GM12864 (cell line): ENCODE measurements at regions not wholly inside any gene's neighbourhood (a gene's known extent, or its start where the extent isn't known, plus 50 kb on each side); places are given as distances from the start of the nearest gene placed in this dataset.

ENCODE experiments used
- DNase-seq: peaks from one replicate; pipeline ENCODE4 v3.0.0-alpha.2; 2011; ENCODE audit warnings: low read depth
- H3K4me3 ChIP-seq: 2 replicates; pipeline ENCODE4 v1.5.1; 2011; ENCODE audit warnings: mild to moderate bottlenecking, low read depth, low read length, control low read depth
- TF ChIP-seq, protein P1 (sequence below): IDR thresholded peaks from 2 replicates; pipeline ENCODE4 v1.5.1; 2011; ENCODE audit warnings: low read depth, mild to moderate bottlenecking, moderate library complexity, low read length, control low read depth, inconsistent platforms; ENCODE audit errors: missing control alignments

DNA sequence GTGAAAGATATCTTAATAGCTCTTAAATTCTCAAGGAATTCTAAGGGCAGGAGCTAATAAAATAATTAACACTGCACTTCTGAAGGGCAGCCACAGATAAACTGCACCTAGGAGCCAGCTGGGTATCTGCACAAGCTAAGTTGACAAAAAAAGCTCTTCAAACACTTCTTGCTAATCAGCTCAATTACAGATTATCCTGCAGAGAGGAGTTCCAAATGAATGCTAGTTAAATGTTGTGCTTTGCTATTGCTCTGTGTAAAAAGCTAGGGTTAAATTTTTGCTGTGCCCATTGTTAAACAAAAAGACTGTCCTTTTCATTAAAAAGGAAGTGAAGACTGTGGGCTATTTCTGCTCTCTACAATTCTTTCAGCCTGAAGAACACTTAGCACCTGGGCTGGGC, 158.5 kb upstream of the SHISA6 start:
- H3K4me3 ChIP-seq, result no peak overlapping the region
- TF ChIP-seq, protein P1, sequence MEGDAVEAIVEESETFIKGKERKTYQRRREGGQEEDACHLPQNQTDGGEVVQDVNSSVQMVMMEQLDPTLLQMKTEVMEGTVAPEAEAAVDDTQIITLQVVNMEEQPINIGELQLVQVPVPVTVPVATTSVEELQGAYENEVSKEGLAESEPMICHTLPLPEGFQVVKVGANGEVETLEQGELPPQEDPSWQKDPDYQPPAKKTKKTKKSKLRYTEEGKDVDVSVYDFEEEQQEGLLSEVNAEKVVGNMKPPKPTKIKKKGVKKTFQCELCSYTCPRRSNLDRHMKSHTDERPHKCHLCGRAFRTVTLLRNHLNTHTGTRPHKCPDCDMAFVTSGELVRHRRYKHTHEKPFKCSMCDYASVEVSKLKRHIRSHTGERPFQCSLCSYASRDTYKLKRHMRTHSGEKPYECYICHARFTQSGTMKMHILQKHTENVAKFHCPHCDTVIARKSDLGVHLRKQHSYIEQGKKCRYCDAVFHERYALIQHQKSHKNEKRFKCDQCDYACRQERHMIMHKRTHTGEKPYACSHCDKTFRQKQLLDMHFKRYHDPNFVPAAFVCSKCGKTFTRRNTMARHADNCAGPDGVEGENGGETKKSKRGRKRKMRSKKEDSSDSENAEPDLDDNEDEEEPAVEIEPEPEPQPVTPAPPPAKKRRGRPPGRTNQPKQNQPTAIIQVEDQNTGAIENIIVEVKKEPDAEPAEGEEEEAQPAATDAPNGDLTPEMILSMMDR, result no peak
- DNase-seq, result no peak

- no peak overlapping the region for H3K4me3 ChIP-seq
- no peak for DNase-seq
- TF ChIP-seq, protein P1, result no peak
Measured at GRCh38 chr17:11081342-11081741, 159.7 kb upstream of the SHISA6 start.

GRCh38 chr17:11077673-11078072, 163.3 kb upstream of the SHISA6 start:
- no peak overlapping the region for H3K4me3 ChIP-seq
- TF ChIP-seq, protein P1, result no peak
- no peak for DNase-seq

DNA sequence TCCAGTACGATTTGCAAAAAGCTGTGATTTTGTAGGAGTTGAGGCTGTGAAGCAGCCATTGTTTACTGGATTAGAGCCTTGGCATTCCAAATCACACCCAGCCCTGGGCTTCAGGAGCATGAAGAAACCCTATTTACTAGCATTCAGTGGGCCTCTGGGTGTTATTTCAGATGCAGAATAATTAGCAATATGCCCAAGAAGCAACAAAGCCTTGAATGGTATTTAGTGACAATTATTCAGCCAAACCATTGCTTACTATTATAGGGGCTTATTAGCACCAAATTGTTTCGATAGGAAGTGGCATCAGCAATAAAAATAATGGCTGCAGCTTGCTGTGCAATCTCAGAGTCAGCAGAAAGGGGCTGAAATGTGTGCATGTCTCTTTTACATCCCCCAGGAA, 166.6 kb upstream of the SHISA6 start:
- DNase-seq, result no peak
- TF ChIP-seq, protein P1, result no peak

DNA sequence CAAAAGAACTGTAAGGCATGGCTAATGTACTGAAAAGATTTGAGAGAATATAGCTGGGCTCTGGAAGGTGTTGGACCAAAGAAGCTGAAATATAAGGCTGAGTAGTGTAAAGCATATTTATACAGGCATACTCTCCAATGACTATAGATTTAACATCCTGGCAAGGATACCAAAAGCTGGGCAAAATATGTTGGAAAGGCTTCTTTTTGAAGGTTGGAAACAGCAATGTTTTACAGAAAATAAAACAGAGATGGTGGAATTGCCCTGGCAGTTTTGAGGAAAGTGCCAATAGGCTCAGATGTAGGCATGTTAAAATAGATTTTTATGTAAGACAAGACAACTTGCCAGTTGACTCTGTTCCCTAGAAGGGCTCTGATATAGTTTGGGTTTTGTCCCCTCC, 184.1 kb upstream of the SHISA6 start:
- DNase-seq, result no peak
- no peak overlapping the region for H3K4me3 ChIP-seq
- TF ChIP-seq, protein P1, result no peak

More for the DNA sequence above, 166.6 kb upstream of the SHISA6 start:
- no peak overlapping the region for H3K4me3 ChIP-seq

GRCh38 chr17:11053846-11054245, 187.2 kb upstream of the SHISA6 start:
- H3K4me3 ChIP-seq, result no peak overlapping the region
- TF ChIP-seq, protein P1, result no peak
- no peak for DNase-seq

DNA sequence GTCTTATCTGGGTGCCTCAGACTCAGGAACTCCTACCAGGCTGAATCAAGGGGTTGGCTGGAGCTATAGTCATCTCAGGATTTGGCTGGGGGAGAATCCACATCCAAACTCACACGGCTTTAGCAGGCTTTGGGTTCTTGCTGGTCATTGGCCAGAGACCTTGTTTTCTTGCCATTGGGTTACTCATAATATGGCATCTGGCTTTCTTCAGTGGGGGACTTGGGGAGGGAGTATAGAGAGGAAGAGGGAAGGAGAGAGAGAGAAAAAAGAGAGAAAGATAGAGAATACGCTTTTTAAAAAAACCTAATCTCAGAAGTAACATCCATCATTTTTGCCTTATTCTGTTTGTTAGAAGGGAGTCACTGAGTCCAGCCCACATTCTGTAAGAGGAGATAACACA, 191.5 kb upstream of the SHISA6 start:
- H3K4me3 ChIP-seq, result no peak overlapping the region
- TF ChIP-seq, protein P1, result no peak
- no peak for DNase-seq
